SIG-M5 (cell line): ENCODE measurements at regions not wholly inside any gene's neighbourhood (a gene's known extent, or its start where the extent isn't known, plus 50 kb on each side); places are given as distances from the start of the nearest gene placed in this dataset.

Experiments used
- DNase-seq: peaks from one replicate; lab custom pipeline; 2025; lab: John Stamatoyannopoulos, UW

DNA sequence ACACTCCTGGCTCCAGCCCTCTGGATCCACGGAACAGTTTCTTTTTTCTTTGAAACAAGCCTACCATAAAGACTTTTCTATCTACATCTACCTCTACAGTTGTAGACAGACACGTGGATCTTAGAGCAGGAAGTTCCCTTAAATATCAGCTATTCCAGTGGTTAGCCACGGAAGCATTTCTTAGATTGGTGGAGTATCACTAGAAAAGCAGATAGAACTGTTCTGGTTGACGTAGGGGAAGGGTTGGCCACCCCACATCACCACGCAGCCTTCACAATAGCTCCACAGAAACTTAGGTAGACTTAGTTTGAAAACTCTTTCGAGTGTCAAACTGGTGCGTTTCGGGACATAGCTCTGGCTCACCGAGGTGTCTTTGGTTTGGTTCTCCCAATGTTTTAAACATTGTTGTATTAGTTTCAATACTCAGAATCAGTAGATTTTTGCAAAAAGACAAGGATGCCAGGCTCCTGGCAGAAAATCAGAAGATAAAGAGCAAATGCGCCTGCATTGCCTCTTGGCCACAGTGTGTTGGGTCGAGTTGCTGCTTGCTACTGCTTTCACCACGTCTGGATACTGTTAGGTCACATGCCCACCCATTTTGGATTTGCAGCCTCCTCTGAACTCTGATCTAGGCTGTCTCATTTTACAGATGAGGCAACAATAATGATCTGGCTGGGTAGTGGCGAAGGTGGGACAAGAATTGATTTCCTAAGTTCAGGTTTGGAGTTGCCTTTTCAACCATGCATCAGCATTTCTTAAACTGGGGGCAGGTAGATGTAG lies 71.5 kb upstream of the DTNBP1 start:
- DNase-seq, result no peak

DNA sequence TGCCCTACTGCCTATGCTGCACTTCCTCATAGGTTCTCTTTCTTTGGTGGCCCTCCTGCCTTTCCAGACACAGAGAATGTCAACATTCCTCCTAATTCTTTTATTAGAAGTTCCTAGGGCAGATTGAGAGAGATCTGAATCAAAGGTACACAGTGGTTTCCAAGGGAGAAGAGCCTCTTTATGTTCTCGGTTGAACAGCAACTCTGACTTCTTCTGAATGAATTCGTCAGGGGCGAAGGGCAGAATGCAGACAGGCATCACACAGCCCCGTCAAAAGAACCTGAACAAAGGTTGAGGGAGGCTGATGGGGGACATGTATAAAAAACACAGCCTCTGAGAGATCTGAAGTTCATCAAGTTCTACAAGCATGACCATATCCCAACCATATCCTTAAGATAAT lies 68.1 kb upstream of the DTNBP1 start:
- no peak for DNase-seq

DNA sequence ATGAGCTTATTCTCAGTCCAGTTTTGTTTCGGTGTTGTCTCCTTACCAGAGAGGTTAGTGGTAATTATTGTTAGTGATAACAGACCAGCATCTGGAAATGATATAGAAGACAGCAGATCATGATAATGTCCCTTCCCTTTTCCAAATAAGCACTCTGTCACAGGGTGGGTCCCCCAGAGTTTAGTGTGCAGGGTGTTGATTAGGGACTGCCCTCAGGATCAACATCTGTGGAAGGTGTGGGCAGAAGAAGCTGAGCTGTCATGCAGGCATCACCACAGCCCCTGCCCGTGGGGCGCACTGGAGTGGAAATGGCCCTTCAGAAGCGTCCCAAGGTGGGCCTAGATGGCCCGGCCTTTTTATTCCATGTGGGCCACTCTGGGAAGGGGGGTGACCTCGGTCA lies 67.6 kb upstream of the DTNBP1 start:
- no peak for DNase-seq

DNA sequence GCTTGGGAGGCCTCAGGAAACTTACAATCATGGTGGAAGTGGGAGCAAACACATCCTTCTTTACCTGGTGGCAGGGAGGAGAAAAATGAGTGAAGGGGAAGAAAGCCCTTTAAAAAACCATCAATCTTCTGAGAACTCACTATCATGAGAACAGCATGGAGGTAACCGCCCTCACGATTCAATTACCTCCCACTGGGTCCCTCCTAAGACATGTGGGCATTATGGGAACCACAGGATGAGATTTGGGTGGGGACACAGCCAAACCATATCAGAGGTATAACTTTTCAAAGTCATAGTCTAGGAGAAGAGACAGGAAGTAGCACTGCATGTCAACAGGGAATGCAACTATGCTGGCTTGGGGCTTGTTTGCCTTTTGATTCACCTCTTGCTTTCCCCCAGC lies 59.9 kb upstream of the DTNBP1 start:
- DNase-seq, result no peak

DNA sequence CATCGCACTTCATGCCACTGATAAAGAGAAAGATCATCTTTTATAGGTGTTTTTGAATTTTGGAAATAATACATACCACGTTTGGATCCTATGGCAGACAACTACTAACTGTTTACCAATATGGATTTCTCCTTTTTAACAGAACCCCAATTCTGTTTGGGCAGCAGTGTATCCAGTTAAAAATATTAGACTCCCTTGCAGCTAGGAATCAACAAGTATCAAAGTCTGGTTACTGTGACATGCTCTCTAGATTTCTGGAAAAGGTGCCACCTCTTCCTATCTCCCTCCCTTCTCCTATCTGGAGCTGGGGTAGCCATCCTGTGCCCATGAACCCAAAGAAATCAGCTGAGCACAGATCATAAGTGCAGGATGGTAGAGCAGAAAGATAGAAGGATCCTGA lies 54.1 kb upstream of the DTNBP1 start:
- DNase-seq, result no peak

DNA sequence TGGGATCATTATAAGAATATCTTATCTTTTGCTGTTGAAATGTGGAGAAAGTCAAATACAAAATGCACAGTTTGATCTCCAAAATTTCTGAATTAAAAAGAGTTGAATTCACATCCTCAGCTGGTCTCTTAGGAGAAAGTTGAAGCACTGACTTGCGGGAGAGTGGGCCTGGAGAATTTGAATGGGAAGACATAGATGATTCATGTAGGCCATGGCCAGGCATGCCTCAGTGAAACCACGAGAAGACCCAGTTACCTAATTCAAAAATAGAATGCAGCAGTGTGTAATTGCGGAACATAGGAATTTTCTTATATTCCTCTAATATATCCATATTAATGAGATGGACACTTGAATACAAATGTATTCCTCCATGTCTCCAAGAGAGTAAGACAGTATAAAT lies 53.0 kb upstream of the DTNBP1 start:
- no peak for DNase-seq

DNA sequence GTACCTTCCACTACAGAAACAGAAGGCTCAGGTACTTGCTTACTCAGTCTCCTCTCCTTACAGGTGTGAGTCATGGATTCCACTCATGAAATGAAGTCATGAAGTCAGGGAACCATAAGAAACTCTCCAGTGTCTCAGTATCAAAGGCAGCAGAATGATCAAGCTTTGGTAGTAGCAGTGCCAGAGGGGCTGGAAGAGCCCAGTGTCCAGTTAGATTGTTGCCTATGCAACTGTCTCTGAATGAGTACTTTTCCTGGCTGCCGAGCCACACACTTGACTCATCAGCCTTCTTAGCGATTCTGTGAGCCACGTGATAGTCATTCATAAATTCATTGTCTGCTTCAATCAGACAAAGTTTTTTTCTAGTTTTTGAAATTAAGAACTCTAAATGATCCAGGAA lies 52.2 kb upstream of the DTNBP1 start:
- no peak for DNase-seq

DNA sequence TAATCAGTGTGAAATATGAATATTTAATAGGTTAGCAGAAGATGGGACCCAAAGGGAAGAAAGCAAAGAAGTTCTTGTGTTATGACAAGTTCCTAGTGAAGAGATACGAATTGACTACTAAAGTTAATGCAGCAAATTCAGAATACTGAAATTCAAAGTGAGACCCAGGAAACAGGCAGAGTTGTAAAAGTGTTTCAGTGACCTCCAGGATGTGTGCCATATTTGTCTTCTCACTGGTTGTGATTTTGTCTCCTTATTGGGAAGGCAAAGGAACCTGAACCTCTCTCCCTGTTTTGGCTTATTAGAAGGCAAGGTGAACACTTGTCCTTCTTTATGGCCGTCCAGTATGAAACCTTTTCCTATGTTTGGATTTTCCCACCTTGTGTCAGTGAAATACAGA lies 51.8 kb upstream of the DTNBP1 start:
- DNase-seq, result no peak

DNA sequence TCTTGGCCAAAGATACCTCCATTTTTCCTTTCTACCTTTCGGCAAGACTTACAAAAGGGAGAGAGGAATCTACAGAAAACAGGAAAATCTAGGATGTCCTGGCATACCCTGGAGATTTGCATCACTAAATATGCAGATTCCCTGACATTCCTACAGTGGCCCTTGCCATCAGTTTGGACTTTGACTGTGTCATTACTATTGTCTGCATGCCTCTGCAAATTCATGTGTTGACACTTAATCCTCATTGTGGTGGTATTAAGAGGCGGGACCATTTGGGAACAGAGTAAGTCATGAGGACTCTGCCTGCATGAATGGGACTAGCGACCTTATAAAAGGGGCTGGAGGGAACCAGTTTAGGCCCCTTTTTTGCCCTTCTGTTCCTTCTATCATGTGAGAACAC lies 50.5 kb upstream of the DTNBP1 start:
- no peak for DNase-seq

DNA sequence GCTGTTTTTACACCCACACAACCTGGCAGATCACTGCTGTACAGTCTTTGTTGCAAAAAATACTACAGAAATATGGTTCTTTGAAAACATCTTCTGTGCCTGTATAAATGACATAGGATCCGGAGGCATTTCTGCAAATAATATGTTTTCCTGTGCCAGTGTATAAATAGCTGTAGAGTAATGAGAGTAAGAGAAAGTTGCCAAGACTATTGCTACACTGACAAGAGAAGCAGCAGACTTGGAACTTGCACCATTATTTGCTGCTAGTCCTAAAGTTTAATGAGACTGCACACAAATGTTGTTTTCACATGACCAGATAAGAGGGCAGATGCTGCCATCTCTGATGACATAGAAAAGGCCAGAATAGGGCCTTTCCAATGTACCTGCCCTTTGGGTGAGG lies 50.0 kb upstream of the DTNBP1 start:
- DNase-seq, result no peak
